ENCODE measurements at regions not wholly inside any gene's neighbourhood (a gene's known extent, or its start where the extent isn't known, plus 50 kb on each side); places are given as distances from the start of the nearest gene placed in this dataset.

GRCh38 chr17:33506889-33507650, 214.0 kb upstream of the ASIC2 start:
- TF ChIP-seq EP300 (IDR thresholded peaks at IDR 0.05): no peak
- TF ChIP-seq CTCF (IDR thresholded peaks at IDR 0.05): no peak
- TF ChIP-seq POLR2A (IDR thresholded peaks at IDR 0.05): no peak
- TF ChIP-seq POLR2AphosphoS5 (IDR thresholded peaks at IDR 0.05): no peak
